ENCODE measurements at regions not wholly inside any gene's neighbourhood (a gene's known extent, or its start where the extent isn't known, plus 50 kb on each side); places are given as distances from the start of the nearest gene placed in this dataset.
A peak's percentile ranks its signal among the peaks of the same experiment; 100 is the strongest.
"Not testable (repeated sequence)": the region's sequence is repeated elsewhere in the genome, so short reads cannot be mapped to it uniquely, and the experiment has no call there.

DNA sequence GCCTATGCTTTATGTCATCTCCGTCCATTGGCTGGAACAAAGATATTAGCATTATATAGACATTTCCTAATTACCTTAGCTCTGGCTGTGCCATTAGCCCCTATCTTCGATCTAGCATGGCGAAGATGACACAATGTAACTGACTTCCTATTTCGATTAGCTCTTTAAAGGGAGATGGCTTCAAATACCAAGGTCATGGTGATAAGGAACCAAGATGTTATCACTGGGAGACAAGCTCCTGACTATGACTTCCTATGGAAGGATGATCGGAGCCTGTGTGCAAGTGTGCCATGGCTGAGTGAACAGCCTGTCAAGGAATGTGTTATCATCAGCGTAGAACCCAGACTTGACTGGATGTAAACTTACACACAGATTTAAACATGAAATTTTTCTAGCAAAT lies 602.1 kb downstream of the PSAT1 start:
- Histone ChIP-seq H3K9me3 (replicated peaks) (no peaks in the 10 kb centered on the region), H3K4me3 (no peak overlapping the region), H3K27me3 (no peaks in the 10 kb centered on the region), H3K27ac (no peak overlapping the region), H3K36me3 (no peaks in the 10 kb centered on the region), H3K4me1 (peaks cover 5% of the 10 kb centered on the region; the same call in 1 of the 2 replicates)
- DNase-seq, result no peak

DNA sequence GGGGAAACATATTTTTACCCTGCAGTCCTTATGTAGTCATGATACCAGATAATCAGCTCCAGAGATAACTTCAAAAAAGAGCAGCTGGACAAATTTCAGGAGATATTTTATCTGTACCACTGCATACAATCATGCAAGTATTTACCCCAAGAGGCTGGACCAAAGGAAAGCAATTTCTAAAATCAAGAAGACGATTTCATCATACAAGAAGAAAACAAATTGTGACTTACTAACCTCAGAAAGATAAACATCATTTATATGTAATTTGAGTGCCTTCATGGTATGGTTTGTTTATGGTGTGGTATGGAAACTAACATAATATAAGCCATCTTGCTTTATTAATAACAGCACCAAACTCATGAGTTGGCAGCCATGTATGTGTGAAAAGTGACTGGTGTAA lies 603.6 kb downstream of the PSAT1 start:
- Histone ChIP-seq H3K36me3 (no peaks in the 10 kb centered on the region), H3K9me3 (replicated peaks) (no peaks in the 10 kb centered on the region), H3K4me3 (no peak overlapping the region), H3K27ac (no peak overlapping the region), H3K4me1 (peaks cover 5% of the 10 kb centered on the region; the same call in 1 of the 2 replicates), H3K27me3 (no peaks in the 10 kb centered on the region)
- DNase-seq, result no peak

DNA sequence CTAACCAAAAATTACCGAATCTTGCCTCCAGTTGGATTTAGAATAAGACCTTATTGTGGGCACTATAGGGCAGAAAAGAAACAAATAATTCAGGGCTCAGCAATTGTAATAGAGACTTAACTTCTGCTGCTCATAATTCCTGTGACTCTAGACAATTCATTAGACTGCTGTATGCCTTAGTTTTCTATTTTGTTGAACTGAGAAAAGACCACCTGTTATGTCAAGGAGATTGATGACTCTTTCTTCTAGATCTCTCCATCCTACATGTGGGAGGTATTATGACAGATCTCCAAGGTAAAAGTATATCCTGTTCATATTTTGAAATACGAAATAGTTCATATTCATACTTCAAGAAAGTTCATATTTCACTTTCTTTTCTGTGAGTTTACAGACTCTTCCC lies 605.1 kb downstream of the PSAT1 start:
- Histone ChIP-seq H3K27ac (peak overlapping the region; percentile 6; the same call in 1 of the 2 replicates), H3K4me1 (peaks cover 5% of the 10 kb centered on the region; the same call in 1 of the 2 replicates), H3K4me3 (no peak overlapping the region), H3K36me3 (no peaks in the 10 kb centered on the region), H3K27me3 (no peaks in the 10 kb centered on the region), H3K9me3 (replicated peaks) (no peaks in the 10 kb centered on the region)
- DNase-seq, result peak in 1 of 2 experiments; percentile 51

DNA sequence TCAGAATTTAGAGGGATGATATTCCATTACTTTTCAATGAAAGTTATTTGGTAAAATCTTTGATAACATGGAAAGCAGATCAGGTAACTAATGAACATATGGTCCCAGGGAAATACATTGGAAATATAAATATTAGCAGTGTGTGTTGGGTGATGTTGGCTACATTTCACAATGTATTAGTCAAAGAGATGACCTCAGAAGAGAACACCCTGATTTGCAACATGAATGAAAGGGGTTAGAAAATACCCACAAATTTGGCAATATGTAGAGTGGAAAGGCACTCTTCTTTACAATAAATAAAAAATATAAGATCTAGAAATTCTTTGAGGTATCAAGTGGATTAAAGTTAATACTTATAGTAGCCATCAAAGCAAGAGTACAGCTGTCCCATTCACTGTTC lies 606.7 kb downstream of the PSAT1 start:
- no peak for DNase-seq
- Histone ChIP-seq H3K9me3 (replicated peaks) (no peaks in the 10 kb centered on the region; the same call in 1 of the 2 replicates), H3K27me3 (no peaks in the 10 kb centered on the region), H3K4me1 (peaks cover 5% of the 10 kb centered on the region; the same call in 1 of the 2 replicates), H3K27ac (no peak overlapping the region), H3K4me3 (no peak overlapping the region), H3K36me3 (no peaks in the 10 kb centered on the region)

DNA sequence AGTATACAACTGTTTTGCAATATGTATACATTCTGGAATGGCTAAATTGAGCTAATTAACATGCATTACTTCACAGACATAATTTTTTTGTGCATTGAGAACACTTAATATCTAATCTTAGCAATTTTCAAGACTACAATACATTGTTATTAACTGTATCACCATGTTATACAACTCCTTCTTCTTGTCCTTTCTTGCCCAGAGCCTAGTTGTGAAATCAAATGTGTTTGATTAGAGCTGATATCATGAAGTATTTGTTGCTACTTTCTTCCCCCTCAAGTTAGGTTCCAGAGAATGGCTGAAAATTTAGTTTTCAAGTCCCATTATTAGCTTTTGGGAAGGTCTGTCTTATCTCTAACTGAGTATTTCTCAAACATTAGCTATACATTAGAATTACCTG lies 607.8 kb downstream of the PSAT1 start:
- peaks cover 6% of the 10 kb centered on the region; the same call in 1 of the 2 replicates for H3K9me3 ChIP-seq (replicated peaks)
- H3K4me3 ChIP-seq, result no peak overlapping the region
- DNase-seq, result no peak

DNA sequence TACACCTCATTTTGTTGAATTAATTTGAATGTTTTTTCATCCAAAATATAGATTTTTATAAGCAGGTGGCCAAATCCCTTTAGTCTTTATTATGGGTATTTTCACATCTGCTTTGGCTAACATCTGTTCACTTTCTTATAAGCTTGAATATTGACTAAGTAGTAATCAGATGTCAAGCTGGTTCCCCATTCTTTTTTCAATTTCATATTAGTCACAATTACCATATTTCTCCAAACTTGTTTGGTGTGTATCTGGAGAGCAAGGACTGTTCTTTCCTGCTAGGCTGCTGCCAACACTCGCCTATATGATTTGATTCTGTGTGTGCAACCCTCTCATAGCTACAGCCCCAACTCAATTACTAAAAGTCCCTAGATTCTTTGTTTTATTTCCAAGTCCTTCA lies 608.5 kb downstream of the PSAT1 start:
- no peak for DNase-seq
- peaks cover 8% of the 10 kb centered on the region; the same call in 1 of the 2 replicates for H3K4me1 ChIP-seq
- H3K36me3 ChIP-seq, result no peaks in the 10 kb centered on the region
- no peak overlapping the region for H3K27ac ChIP-seq
- H3K4me3 ChIP-seq, result no peak overlapping the region
- peaks cover 6% of the 10 kb centered on the region; the same call in 1 of the 2 replicates for H3K9me3 ChIP-seq (replicated peaks)
- no peaks in the 10 kb centered on the region for H3K27me3 ChIP-seq

More for the DNA sequence above, 607.8 kb downstream of the PSAT1 start:
- no peaks in the 10 kb centered on the region for H3K36me3 ChIP-seq
- H3K27ac ChIP-seq, result no peak overlapping the region
- peaks cover 6% of the 10 kb centered on the region; the same call in 1 of the 2 replicates for H3K4me1 ChIP-seq
- H3K27me3 ChIP-seq, result no peaks in the 10 kb centered on the region

DNA sequence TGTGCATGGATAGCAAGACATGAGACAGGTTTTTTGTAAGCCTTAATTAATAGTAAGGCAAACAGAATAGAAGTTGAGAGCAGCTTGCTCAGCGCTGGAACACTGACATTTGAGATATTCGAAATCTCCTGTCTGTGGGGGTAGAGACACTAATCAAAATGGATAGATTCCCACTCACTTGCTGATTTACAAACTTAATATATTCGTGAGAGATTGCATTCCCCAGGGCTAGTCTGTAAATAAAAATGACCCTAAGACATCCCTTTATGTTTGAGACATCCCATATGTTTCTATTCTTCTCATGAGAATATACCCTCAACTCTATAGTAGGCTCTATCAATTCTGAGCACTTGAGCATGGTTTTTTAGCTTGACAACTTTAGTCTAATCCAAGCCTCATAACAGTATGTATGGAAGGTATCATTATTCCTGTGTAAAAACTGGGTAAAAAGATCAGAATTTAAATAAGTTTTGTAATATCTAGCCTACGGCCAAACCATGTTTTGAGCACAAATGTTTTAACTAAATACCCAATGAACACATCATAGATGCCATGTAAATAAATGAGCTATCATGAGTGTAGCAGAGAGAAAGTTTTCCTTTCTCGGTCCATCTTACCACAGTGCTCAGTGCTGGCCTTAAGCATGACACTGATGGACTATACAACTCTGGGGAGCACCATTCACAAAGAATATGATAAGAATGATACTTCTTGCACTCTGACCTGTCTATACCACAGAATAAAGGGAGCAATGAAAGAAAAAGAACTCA lies 609.2 kb downstream of the PSAT1 start:
- H3K36me3 ChIP-seq, result no peaks in the 10 kb centered on the region
- DNase-seq, result no peak
- H3K9me3 ChIP-seq (replicated peaks), result peaks cover 6% of the 10 kb centered on the region; the same call in 1 of the 2 replicates
- no peaks in the 10 kb centered on the region for H3K27me3 ChIP-seq
- peaks cover 8% of the 10 kb centered on the region; the same call in 1 of the 2 replicates for H3K4me1 ChIP-seq
- no peak overlapping the region for H3K27ac ChIP-seq
- H3K4me3 ChIP-seq, result no peak overlapping the region

DNA sequence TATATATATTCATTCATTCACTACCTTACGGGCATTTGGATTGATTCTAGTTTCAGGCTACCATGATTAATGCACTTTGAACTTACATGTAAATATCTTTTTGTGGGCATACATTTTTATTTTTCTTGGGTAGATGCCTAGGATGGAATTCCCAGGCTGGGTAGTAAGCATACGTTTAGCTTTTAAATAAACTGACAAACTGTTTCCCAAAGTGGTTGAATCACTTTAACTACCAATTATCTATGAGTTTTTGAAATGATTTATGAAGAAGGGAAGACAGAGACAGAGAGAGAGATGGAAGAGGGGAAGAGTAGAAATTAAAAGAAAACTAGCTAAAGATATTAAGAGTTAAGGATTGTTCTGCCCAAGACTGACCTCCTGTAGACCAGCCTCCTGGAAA lies 612.6 kb downstream of the PSAT1 start:
- no peak overlapping the region for H3K27ac ChIP-seq
- DNase-seq, result no peak

DNA sequence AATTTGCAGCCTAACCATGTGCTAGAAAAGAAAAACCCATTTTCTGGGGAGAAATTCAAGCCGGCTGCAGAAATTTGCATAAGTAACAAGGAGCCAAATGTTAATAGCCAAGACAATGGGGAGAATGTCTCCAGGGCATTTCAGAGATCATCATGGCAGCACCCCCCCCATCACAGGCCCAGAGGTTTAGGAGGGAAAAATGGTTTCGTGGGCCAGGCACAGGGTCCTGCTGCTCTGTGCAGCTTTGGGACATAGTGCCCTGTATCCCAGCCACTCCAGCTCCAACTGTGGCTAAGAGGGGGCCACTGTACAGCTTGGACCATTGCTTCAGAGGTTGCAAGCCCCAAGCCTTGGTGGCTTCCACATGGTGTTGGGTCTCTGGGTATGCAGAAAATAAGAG lies 620.0 kb downstream of the PSAT1 start:
- not testable (repeated sequence) for H3K4me3 ChIP-seq; H3K4me1 ChIP-seq; DNase-seq; H3K36me3 ChIP-seq; H3K27me3 ChIP-seq; H3K27ac ChIP-seq; H3K9me3 ChIP-seq (replicated peaks)

More for the DNA sequence above, 612.6 kb downstream of the PSAT1 start:
- Histone ChIP-seq H3K9me3 (replicated peaks) (peaks cover 6% of the 10 kb centered on the region; the same call in 1 of the 2 replicates), H3K4me3 (no peak overlapping the region), H3K36me3 (no peaks in the 10 kb centered on the region), H3K4me1 (peaks cover 3% of the 10 kb centered on the region; the same call in 1 of the 2 replicates), H3K27me3 (no peaks in the 10 kb centered on the region)

DNA sequence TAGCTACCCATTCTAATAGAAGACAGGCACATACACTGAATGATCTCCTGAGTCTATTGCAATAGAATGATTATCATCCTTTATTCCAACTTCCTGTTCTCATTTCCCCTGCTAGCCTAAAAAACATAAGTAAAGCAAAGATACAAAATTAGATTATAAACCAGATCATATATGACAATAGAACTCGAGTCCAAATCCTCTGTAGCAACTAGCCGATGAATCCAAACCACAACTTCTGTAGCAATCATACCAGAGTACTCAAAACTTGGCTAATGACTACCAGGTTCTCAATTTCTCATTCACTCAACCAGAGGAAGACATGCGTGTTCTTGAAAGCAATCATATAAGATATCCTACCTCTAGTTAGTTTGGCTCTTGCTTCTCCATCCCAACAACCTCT lies 622.1 kb downstream of the PSAT1 start:
- Histone ChIP-seq H3K4me1 (peaks cover 4% of the 10 kb centered on the region; the same call in 1 of the 2 replicates), H3K27ac (no peak overlapping the region), H3K4me3 (no peak overlapping the region), H3K27me3 (no peaks in the 10 kb centered on the region), H3K9me3 (replicated peaks) (peaks cover 3% of the 10 kb centered on the region; the same call in 1 of the 2 replicates), H3K36me3 (no peaks in the 10 kb centered on the region)
- no peak for DNase-seq

DNA sequence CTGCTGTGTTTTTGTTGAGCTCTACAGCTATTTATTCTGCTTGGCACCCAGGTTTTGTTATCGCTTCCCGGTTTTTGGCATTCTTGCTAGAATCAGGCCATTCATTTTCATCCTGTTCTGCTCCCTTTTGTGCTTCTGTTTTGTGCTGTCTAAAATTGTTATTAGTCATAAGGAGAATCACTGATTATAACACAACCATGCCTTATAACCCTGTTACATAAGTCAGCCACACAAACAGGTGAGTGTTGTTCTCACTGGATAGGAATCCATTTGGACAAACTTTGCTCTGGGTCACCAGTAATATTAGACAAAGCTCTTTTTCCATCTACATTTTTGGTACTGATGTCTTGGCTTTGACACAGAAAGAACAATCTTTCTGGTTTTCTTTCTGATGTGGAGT lies 622.8 kb downstream of the PSAT1 start:
- Histone ChIP-seq H3K36me3 (no peaks in the 10 kb centered on the region), H3K27ac (no peak overlapping the region), H3K27me3 (no peaks in the 10 kb centered on the region), H3K4me3 (no peak overlapping the region), H3K4me1 (peaks cover 4% of the 10 kb centered on the region; the same call in 1 of the 2 replicates), H3K9me3 (replicated peaks) (peaks cover 3% of the 10 kb centered on the region; the same call in 1 of the 2 replicates)
- peak in 1 of 2 experiments; percentile 15 for DNase-seq

DNA sequence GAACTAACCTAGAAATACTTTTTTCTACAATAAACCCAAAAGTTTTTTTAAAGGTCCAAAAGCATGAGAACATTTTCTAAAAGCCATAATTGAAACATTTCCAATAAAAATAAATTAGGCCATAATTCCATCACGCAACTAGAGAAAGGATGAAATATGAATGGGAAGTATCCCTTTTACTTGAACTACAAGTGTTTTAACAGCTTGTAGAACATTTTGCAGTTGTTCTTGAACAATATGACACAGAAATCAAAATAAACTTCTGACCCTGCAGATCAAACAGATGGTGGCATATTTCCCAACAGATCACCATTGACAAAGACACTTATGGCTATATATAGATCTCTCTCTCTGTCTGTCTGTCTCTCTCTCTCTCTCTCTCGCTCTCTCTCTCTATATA lies 624.4 kb downstream of the PSAT1 start:
- no peaks in the 10 kb centered on the region for H3K27me3 ChIP-seq
- H3K4me3 ChIP-seq, result no peak overlapping the region
- peaks cover 3% of the 10 kb centered on the region; the same call in 1 of the 2 replicates for H3K9me3 ChIP-seq (replicated peaks)
- no peaks in the 10 kb centered on the region for H3K36me3 ChIP-seq
- H3K4me1 ChIP-seq, result peaks cover 4% of the 10 kb centered on the region; the same call in 1 of the 2 replicates
- DNase-seq, result no peak
- H3K27ac ChIP-seq, result no peak overlapping the region

DNA sequence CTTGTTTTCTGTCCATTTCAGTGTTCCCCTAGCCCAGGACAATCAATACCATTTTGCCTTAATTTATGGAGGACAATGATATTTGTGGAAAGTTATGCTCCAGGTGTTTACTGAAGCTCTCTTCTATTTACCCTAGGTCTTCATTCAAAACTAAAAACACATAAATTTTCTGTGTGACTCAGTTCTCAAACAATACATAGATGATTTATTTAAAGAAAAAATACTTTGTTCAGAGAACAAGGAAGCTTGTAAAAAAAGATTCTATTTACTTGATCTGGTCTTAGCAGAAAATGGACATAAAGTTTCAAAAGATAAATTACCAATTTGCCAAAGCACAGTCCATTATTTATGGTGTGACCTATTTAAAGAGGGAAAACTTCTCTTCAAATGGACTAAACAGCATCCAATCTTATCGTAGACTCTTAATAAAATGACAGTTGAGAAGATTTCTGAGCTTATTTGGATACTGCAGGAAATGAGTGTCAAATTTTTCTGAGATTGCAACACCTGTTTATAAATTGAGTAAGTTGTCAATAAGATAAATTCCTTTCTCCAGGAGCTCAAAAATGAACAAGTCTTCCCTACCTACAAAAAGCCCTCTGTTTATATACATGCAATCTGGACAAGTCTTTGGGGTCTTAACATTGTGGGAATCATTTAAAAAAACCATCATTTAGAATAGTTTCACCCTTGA lies 627.2 kb downstream of the PSAT1 start:
- no peaks in the 10 kb centered on the region for H3K36me3 ChIP-seq
- no peak for DNase-seq
- H3K4me1 ChIP-seq, result peaks cover 4% of the 10 kb centered on the region; the same call in 1 of the 2 replicates
- H3K9me3 ChIP-seq (replicated peaks), result no peaks in the 10 kb centered on the region
- H3K27ac ChIP-seq, result no peak overlapping the region
- no peak overlapping the region for H3K4me3 ChIP-seq
- no peaks in the 10 kb centered on the region for H3K27me3 ChIP-seq

DNA sequence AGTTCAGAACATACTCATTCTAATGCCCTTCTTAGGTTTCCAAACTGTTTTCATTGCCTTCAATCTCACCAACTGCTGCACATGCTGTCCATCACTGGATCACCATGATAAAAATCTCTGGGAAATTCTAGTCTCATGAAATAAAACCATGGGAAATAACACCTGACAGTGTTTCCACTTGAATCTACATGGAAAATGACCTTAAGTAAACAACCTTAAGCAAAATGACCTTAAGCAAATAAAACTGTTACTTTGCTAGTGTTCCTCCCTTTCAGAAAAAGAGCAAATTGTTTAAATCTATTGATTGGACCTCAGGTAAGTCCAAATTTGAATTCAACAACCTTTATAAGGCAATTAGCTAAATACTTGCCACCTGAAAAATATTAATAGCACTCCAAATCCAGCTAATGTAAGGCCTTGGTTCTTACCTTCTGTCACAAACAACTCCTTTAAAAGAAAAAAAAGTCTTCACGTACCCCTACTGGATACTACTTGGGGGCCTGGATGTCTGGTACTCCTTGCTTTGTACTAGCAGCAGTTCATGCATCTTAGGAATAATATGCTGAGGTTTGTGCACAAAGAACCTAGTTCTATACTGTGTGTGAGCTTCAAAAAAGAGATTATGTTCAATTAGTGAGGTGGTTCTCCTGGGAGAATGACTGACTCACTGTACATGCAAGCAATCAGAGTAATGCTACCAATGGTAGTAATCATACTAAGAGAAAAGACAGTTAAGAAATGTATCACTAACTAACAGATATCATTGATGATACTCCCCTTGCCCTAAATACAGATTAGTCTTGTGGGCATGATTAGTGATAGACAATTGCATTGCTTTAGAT lies 630.4 kb downstream of the PSAT1 start:
- Histone ChIP-seq H3K4me3 (no peak overlapping the region), H3K27me3 (no peaks in the 10 kb centered on the region), H3K9me3 (replicated peaks) (no peaks in the 10 kb centered on the region), H3K27ac (no peak overlapping the region), H3K4me1 (no peaks in the 10 kb centered on the region), H3K36me3 (no peaks in the 10 kb centered on the region)
- DNase-seq, result no peak
